ENCODE measurements at regions not wholly inside any gene's neighbourhood (a gene's known extent, or its start where the extent isn't known, plus 50 kb on each side); places are given as distances from the start of the nearest gene placed in this dataset.

- Mint-ChIP-seq H3K27me3 (ENCODE audit: low read depth in 3 of 3) (peaks cover 0 to 3% (median 3%) of the 10 kb centered on the region in 3 donors), H3K36me3 (no peaks in the 10 kb centered on the region), H3K27ac (no peak overlapping the region), H3K4me3 (no peak overlapping the region), H3K4me1 (no peaks in the 10 kb centered on the region), H3K9me3 (peaks cover 0 to 5% (median 0%) of the 10 kb centered on the region in 7 donors)
- Histone ChIP-seq H3K9ac (ENCODE audit: insufficient read depth, low read length, poor library complexity, severe bottlenecking) (no peak overlapping the region), H3K27ac (ENCODE audit: low read depth in 1 of 2, low read length in 2 of 2) (no peak overlapping the region), H3K79me2 (ENCODE audit: insufficient read depth, low read length) (no peaks in the 10 kb centered on the region), H3K36me3 (replicated peaks in 1 of 2; ENCODE audit: control insufficient read depth in 1 of 2, insufficient read depth in 2 of 2, low read length in 2 of 2) (no peaks in the 10 kb centered on the region), H3K4me2 (replicated peaks; ENCODE audit: extremely low read depth, low read length, poor library complexity, severe bottlenecking) (no peak overlapping the region), H4K20me1 (ENCODE audit: insufficient read depth, low read length) (no peaks in the 10 kb centered on the region), H3K27me3 (ENCODE audit: control insufficient read depth in 2 of 2, insufficient read depth in 2 of 2, low read length in 2 of 2) (no peaks in the 10 kb centered on the region), H3K9me3 (replicated peaks in 1 of 2; ENCODE audit: control insufficient read depth in 1 of 2, insufficient read depth in 1 of 2, low read length in 2 of 2) (no peaks in the 10 kb centered on the region), H2AFZ (ENCODE audit: insufficient read depth, low read depth, low read length, poor library complexity, severe bottlenecking) (no peak overlapping the region), H3K4me3 (replicated peaks in 1 of 3; ENCODE audit: low read depth in 2 of 3, low read length in 3 of 3) (no peak overlapping the region), H3K4me1 (ENCODE audit: control insufficient read depth in 1 of 2, insufficient read depth in 2 of 2, low read length in 2 of 2) (no peaks in the 10 kb centered on the region)
- WGBS (ENCODE audit: insufficient coverage): 79% methylated on average over 3 of the region's 3 CpGs
- no peak for TF ChIP-seq CTCF (IDR thresholded peaks at IDR 0.05)
- intact Hi-C loops (cut with micrococcal nuclease): no loop called here
- DNase-seq: no peak
Observed at GRCh38 chr9:1829719-1830118, 185.4 kb upstream of the SMARCA2 start.

- Histone ChIP-seq H3K4me2 (replicated peaks; ENCODE audit: extremely low read depth, low read length, poor library complexity, severe bottlenecking) (no peak overlapping the region), H4K20me1 (ENCODE audit: insufficient read depth, low read length) (no peaks in the 10 kb centered on the region), H2AFZ (ENCODE audit: insufficient read depth, low read depth, low read length, poor library complexity, severe bottlenecking) (no peak overlapping the region), H3K4me3 (replicated peaks in 1 of 3; ENCODE audit: low read depth in 2 of 3, low read length in 3 of 3) (no peak overlapping the region), H3K9me3 (replicated peaks in 1 of 2; ENCODE audit: control insufficient read depth in 1 of 2, insufficient read depth in 1 of 2, low read length in 2 of 2) (no peaks in the 10 kb centered on the region), H3K27ac (ENCODE audit: low read depth in 1 of 2, low read length in 2 of 2) (no peak overlapping the region), H3K36me3 (replicated peaks in 1 of 2; ENCODE audit: control insufficient read depth in 1 of 2, insufficient read depth in 2 of 2, low read length in 2 of 2) (no peaks in the 10 kb centered on the region), H3K27me3 (ENCODE audit: control insufficient read depth in 2 of 2, insufficient read depth in 2 of 2, low read length in 2 of 2) (no peaks in the 10 kb centered on the region), H3K79me2 (ENCODE audit: insufficient read depth, low read length) (no peaks in the 10 kb centered on the region), H3K4me1 (ENCODE audit: control insufficient read depth in 1 of 2, insufficient read depth in 2 of 2, low read length in 2 of 2) (no peaks in the 10 kb centered on the region), H3K9ac (ENCODE audit: insufficient read depth, low read length, poor library complexity, severe bottlenecking) (no peak overlapping the region)
- intact Hi-C loops (cut with micrococcal nuclease): no loop called here
- H3K9me3 Mint-ChIP-seq: peaks cover 0 to 2% (median 0%) of the 10 kb centered on the region in 7 donors
- no peak overlapping the region for H3K4me3 Mint-ChIP-seq
- H3K36me3 Mint-ChIP-seq: no peaks in the 10 kb centered on the region
- no peak overlapping the region for H3K27ac Mint-ChIP-seq
- H3K27me3 Mint-ChIP-seq (ENCODE audit: low read depth in 3 of 3): peaks cover 0 to 3% (median 0%) of the 10 kb centered on the region in 3 donors
- no peak for TF ChIP-seq CTCF (IDR thresholded peaks at IDR 0.05)
- DNase-seq: no peak
- WGBS (ENCODE audit: insufficient coverage): 93% methylated on average over 6 of the region's 8 CpGs
- H3K4me1 Mint-ChIP-seq: no peaks in the 10 kb centered on the region
Observed at GRCh38 chr9:1832960-1833359, 182.2 kb upstream of the SMARCA2 start.

Data from CD14-positive monocyte (primary cell).